SK-N-SH (cell line): ENCODE measurements at regions not wholly inside any gene's neighbourhood (a gene's known extent, or its start where the extent isn't known, plus 50 kb on each side); places are given as distances from the start of the nearest gene placed in this dataset.
"Not testable (repeated sequence)": the region's sequence is repeated elsewhere in the genome, so short reads cannot be mapped to it uniquely, and the experiment has no call there.

Experiments
- CTCF ChIA-PET: fragments of 300-600, 350-600 bp; formaldehyde crosslinking; extraction: SDS; loops from one replicate; lab custom pipeline; 2021; lab: Yijun Ruan, JAX
- POLR2A ChIA-PET: fragments of 350-600 bp; sonication (Branson Sonifier 250); formaldehyde crosslinking; extraction: SDS; loops from one replicate; lab custom pipeline; 2020; ENCODE audit warnings: antibody characterized with exemption, inconsistent platforms; lab: Yijun Ruan, JAX
- DNase-seq: peaks from one replicate; pipeline ENCODE4 v3.0.0; 2012
- H2AFZ ChIP-seq: fragments of 200-600 bp; sonication (generic); 2 replicates; pipeline ENCODE4 v1.8.1; 2016; ENCODE audit warnings: antibody characterized with exemption, mild to moderate bottlenecking, low read depth
- H3F3A ChIP-seq: fragments of 200-600 bp; sonication (generic); replicated peaks from 2 replicates; pipeline ENCODE3; 2016; ENCODE audit warnings: antibody characterized with exemption, mild to moderate bottlenecking; ENCODE audit not compliant: insufficient read depth
- H3K27ac ChIP-seq, 2 experiments: fragments of 200-500 bp in 1 of 2; fragments of 200-600 bp in 1 of 2; sonication (Bioruptor generic) in 1 of 2; sonication (generic), shearing (Covaris generic) in 1 of 2; 2 replicates each; pipeline versions ENCODE4 v1.5.1 to v1.6.1; 2014 to 2016; ENCODE audit warnings: low read depth in 2 of 2, inconsistent platforms in 1 of 2, low read length in 1 of 2, mild to moderate bottlenecking in 1 of 2, mixed read lengths in 1 of 2
- H3K27me3 ChIP-seq: fragments of 200-600 bp; sonication (generic), shearing (Covaris generic); 2 replicates; pipeline ENCODE4 v1.6.1; 2016; ENCODE audit warnings: mixed run types; ENCODE audit not compliant: insufficient read depth
- H3K36me3 ChIP-seq, 2 experiments: fragments of 200-500 bp in 1 of 2; fragments of 200-600 bp in 1 of 2; sonication (Bioruptor generic) in 1 of 2; sonication (generic) in 1 of 2; replicated peaks in 1 of 2; 2 replicates each; pipeline versions ENCODE3 to v1.5.1; 2014 to 2016; ENCODE audit warnings: low read length in 1 of 2, mild to moderate bottlenecking in 1 of 2; ENCODE audit not compliant: insufficient read depth in 2 of 2, control insufficient read depth in 1 of 2
- H3K4me1 ChIP-seq, 2 experiments: fragments of 200-500 bp in 1 of 2; fragments of 200-600 bp in 1 of 2; sonication (Bioruptor generic) in 1 of 2; sonication (generic), shearing (Covaris generic) in 1 of 2; 2 replicates each; pipeline versions ENCODE4 v1.5.1 to v1.6.1; 2014 to 2016; ENCODE audit warnings: low read depth in 1 of 2, low read length in 1 of 2, mixed run types in 1 of 2; ENCODE audit not compliant: insufficient read depth in 2 of 2, control insufficient read depth in 1 of 2
- H3K4me2 ChIP-seq: fragments of 200-600 bp; sonication (generic), shearing (Covaris generic); 2 replicates; pipeline ENCODE4 v1.6.1; 2017; ENCODE audit warnings: mixed run types
- H3K4me3 ChIP-seq, 2 experiments: fragments of 200-500 bp in 1 of 2; fragments of 200-600 bp in 1 of 2; sonication (Bioruptor generic) in 1 of 2; sonication (generic), shearing (Covaris generic) in 1 of 2; 2 replicates each; pipeline versions ENCODE4 v1.5.1 to v1.8.1; 2014 to 2016; ENCODE audit warnings: low read depth in 2 of 2, inconsistent platforms in 1 of 2, low read length in 1 of 2, mild to moderate bottlenecking in 1 of 2, mixed read lengths in 1 of 2, moderate library complexity in 1 of 2
- H3K79me2 ChIP-seq: fragments of 200-600 bp; sonication (generic); 2 replicates; pipeline ENCODE4 v1.8.1; 2017; ENCODE audit warnings: mild to moderate bottlenecking; ENCODE audit not compliant: insufficient read depth
- H3K9ac ChIP-seq: fragments of 200-600 bp; sonication (generic); 2 replicates; pipeline ENCODE4 v1.6.1; 2017; ENCODE audit warnings: mixed run types
- H3K9me2 ChIP-seq: fragments of 200-600 bp; sonication (generic); 2 replicates; pipeline ENCODE4 v1.6.1; 2017; ENCODE audit warnings: mixed run types
- H3K9me3 ChIP-seq: fragments of 200-600 bp; sonication (generic); 2 replicates; pipeline ENCODE4 v1.6.1; 2017; ENCODE audit warnings: mixed run types, mild to moderate bottlenecking, moderate library complexity
- H4K20me1 ChIP-seq: fragments of 200-600 bp; sonication (generic); 2 replicates; pipeline ENCODE4 v1.6.1; 2017; ENCODE audit warnings: mild to moderate bottlenecking, mixed run types; ENCODE audit not compliant: insufficient read depth
- CTCF ChIP-seq: fragments of 200-600 bp; sonication (generic); IDR thresholded peaks from 2 replicates; pipeline ENCODE4 v1.6.1; 2017; ENCODE audit warnings: antibody characterized with exemption, mild to moderate bottlenecking, moderate library complexity
- EZH2phosphoT487 ChIP-seq: fragments of 200-600 bp; sonication (generic); IDR thresholded peaks from 2 replicates; pipeline ENCODE4 v1.6.1; 2017; ENCODE audit warnings: low read depth, mixed run types, mild to moderate bottlenecking, antibody characterized with exemption, moderate library complexity, borderline replicate concordance
- GABPA ChIP-seq: IDR thresholded peaks from 2 replicates; pipeline ENCODE4 v1.4.0; 2012; ENCODE audit warnings: low read depth, mild to moderate bottlenecking
- PBX3 ChIP-seq: IDR thresholded peaks from 2 replicates; pipeline ENCODE4; 2012
- POLR2AphosphoS5 ChIP-seq: IDR thresholded peaks from 2 replicates; pipeline ENCODE4 v1.6.1; 2012; ENCODE audit warnings: low read depth, low read length
- RCOR1 ChIP-seq: fragments of 150-350 bp; IDR thresholded peaks from 2 replicates; pipeline ENCODE4 v1.6.1; 2017; ENCODE audit warnings: antibody characterized with exemption, low read length
- USF1 ChIP-seq: IDR thresholded peaks from 2 replicates; pipeline ENCODE4 v1.4.0; 2012; ENCODE audit warnings: low read depth, borderline replicate concordance
- WGBS: methylation state at CpG from one replicate; pipeline ENCODE4 v1.1.6; 2017; ENCODE audit warnings: low lambda C conversion rate; 5-methylcytosine and 5-hydroxymethylcytosine counted together
- TF ChIP-seq, protein P1 (sequence below): fragments of 150-350 bp; IDR thresholded peaks from 2 replicates; pipeline ENCODE4 v1.6.1; 2016; ENCODE audit warnings: mild to moderate bottlenecking, low read depth, low read length

DNA sequence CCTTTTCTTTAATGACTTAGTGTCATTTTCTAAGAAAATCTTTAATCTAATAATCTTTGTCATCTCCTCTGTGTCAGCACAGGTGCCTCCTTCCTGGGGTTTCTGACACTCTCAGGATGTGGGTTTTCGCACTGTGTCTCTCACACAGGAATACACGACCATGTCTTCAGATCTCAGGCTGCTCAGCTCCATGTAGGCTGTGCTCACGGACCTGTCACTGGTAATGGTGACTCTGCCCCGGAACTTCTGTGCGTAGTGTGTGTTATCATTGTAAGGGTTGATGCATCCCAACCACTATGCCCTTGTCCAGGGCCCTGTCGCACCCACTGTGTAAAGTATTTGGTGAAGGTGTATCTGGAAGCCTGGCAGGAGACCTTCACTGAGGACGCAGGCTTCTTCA is 647.8 kb downstream of the TMEM121 start:
- H3F3A ChIP-seq = no peaks in the 10 kb centered on the region
- no peaks in the 10 kb centered on the region for H3K79me2 ChIP-seq
- ChIA-PET CTCF (no interaction called here), POLR2A (no interaction called here)
- H3K9me3 ChIP-seq = no peaks in the 10 kb centered on the region
- DNase-seq = no peak
- H4K20me1 ChIP-seq = no peaks in the 10 kb centered on the region
- no peak overlapping the region for H3K27ac ChIP-seq
- no peak overlapping the region for H3K4me2 ChIP-seq
- no peak overlapping the region for H3K9ac ChIP-seq
- no peaks in the 10 kb centered on the region for H3K9me2 ChIP-seq
- H3K27me3 ChIP-seq = no peaks in the 10 kb centered on the region
- H3K4me1 ChIP-seq = no peaks in the 10 kb centered on the region
- no peak overlapping the region for H2AFZ ChIP-seq
- WGBS = 0% methylated on average over 7 of the region's 7 CpGs
- no peaks in the 10 kb centered on the region for H3K36me3 ChIP-seq
- TF ChIP-seq POLR2AphosphoS5 (no peak), USF1 (no peak), EZH2phosphoT487 (no peak), PBX3 (no peak), RCOR1 (no peak), GABPA (no peak)
- TF ChIP-seq, protein P1, sequence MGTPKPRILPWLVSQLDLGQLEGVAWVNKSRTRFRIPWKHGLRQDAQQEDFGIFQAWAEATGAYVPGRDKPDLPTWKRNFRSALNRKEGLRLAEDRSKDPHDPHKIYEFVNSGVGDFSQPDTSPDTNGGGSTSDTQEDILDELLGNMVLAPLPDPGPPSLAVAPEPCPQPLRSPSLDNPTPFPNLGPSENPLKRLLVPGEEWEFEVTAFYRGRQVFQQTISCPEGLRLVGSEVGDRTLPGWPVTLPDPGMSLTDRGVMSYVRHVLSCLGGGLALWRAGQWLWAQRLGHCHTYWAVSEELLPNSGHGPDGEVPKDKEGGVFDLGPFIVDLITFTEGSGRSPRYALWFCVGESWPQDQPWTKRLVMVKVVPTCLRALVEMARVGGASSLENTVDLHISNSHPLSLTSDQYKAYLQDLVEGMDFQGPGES = no peak
- no peak overlapping the region for H3K4me3 ChIP-seq

GRCh38 chr14:106177266-106178246 is 651.2 kb downstream of the TMEM121 start:
- H3K79me2 ChIP-seq, DNase-seq, H3K4me2 ChIP-seq, H3K27me3 ChIP-seq, H4K20me1 ChIP-seq, H3K4me1 ChIP-seq, H2AFZ ChIP-seq, H3K4me3 ChIP-seq, CTCF ChIA-PET, H3K9me3 ChIP-seq, H3K9ac ChIP-seq, POLR2A ChIA-PET, H3K36me3 ChIP-seq, H3K27ac ChIP-seq, H3F3A ChIP-seq, H3K9me2 ChIP-seq: not testable (repeated sequence)
- 0% methylated on average over 7 of the region's 7 CpGs for WGBS
- TF ChIP-seq CTCF = peak; percentile 23; the same call in 1 of the 2 replicates
